ENCODE measurements at regions not wholly inside any gene's neighbourhood (a gene's known extent, or its start where the extent isn't known, plus 50 kb on each side); places are given as distances from the start of the nearest gene placed in this dataset.

DNA sequence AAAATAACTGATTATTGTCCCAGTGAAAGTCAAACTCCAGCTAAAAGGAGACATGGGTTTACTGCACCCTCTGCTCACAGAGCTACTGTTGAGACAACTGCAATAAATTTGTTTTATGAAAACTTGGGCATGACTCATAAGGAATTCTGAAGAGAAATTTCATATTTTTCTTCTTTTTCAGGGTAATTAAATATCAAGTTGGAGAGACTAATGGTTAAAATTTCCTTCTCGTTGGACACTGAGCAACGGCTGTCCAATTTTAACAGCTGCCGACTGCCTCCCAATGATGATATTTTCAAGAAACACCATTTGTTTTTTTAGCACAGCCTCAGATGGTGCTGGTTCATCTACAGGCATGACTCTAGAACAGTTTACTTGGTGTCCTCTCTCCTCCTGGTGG lies 259.2 kb upstream of the RGMB start:
- Histone ChIP-seq H4K8ac (ENCODE audit: extremely low read depth, insufficient read depth, low read length) (no peak overlapping the region), H3K56ac (replicated peaks; ENCODE audit: insufficient read length, low read depth, low read length) (no peak overlapping the region), H4K5ac (ENCODE audit: insufficient read length, low read depth, low read length) (no peak overlapping the region), H2AK5ac (ENCODE audit: low read depth, low read length) (no peak overlapping the region), H3K27ac (ENCODE audit: low read depth, low read length) (no peak overlapping the region), H2AFZ (ENCODE audit: low read length) (no peak overlapping the region), H2BK5ac (ENCODE audit: low read depth, low read length) (no peak overlapping the region), H3K4me1 (replicated peaks in 1 of 4; ENCODE audit: control insufficient read depth in 3 of 4, insufficient read depth in 4 of 4, low read length in 3 of 4) (peaks cover 0 to 7% (median 2%) of the 10 kb centered on the region in 4 experiments; a peak in 3 of 7 replicates), H4K91ac (replicated peaks; ENCODE audit: insufficient read length, low read length) (no peak overlapping the region), H3K14ac (ENCODE audit: insufficient read length) (no peak overlapping the region), H2BK12ac (ENCODE audit: low read depth, low read length) (no peak overlapping the region), H3K36me3 (ENCODE audit: control insufficient read depth in 2 of 4, insufficient read depth in 4 of 4, low read length in 3 of 4) (no peaks in the 10 kb centered on the region), H3K4ac (replicated peaks; ENCODE audit: insufficient read length, low read depth, low read length) (no peak overlapping the region), H3K9me3 (ENCODE audit: insufficient read depth in 2 of 2, low read depth in 1 of 2, low read length in 1 of 2) (no peaks in the 10 kb centered on the region), H3K4me2 (ENCODE audit: insufficient read depth in 1 of 2, low read depth in 2 of 2, low read length in 2 of 2) (no peak overlapping the region), H2BK120ac (replicated peaks; ENCODE audit: low read depth, low read length) (peak overlapping the region; percentile 26), H2BK20ac (ENCODE audit: low read length) (no peak overlapping the region), H3K4me3 (ENCODE audit: extremely low read depth in 1 of 4, insufficient read depth in 2 of 4, low read depth in 3 of 4, low read length in 4 of 4) (no peak overlapping the region), H3K9ac (replicated peaks in 1 of 4; ENCODE audit: extremely low read depth in 1 of 4, low read depth in 3 of 4, low read length in 3 of 4) (no peak overlapping the region), H2BK15ac (ENCODE audit: low read length) (no peak overlapping the region), H3K27me3 (replicated peaks in 1 of 4; ENCODE audit: control insufficient read depth in 3 of 4, extremely low read depth in 1 of 4, insufficient read depth in 3 of 4, low read length in 3 of 4) (no peaks in the 10 kb centered on the region), H3K18ac (ENCODE audit: extremely low read depth, low read length) (no peak overlapping the region), H3K79me1 (ENCODE audit: low read depth, low read length) (no peaks in the 10 kb centered on the region), H3K23ac (ENCODE audit: insufficient read length) (no peak overlapping the region), H3K79me2 (ENCODE audit: control insufficient read depth in 1 of 2, insufficient read depth in 2 of 2, low read length in 2 of 2) (no peaks in the 10 kb centered on the region), H4K20me1 (replicated peaks in 1 of 2; ENCODE audit: control insufficient read depth in 1 of 2, insufficient read depth in 2 of 2, low read length in 2 of 2) (no peaks in the 10 kb centered on the region), H3K23me2 (ENCODE audit: low read depth, low read length) (no peaks in the 10 kb centered on the region; the same call in 1 of the 2 replicates)
- POLR2A ChIA-PET (ENCODE audit: partially characterized antibody) = no interaction called here
- no peak for DNase-seq (ENCODE audit: low read depth in 1 of 2, low spot score in 2 of 2)
- TF ChIP-seq RFX5 (IDR thresholded peaks at IDR 0.05; ENCODE audit: borderline replicate concordance, low read depth, low read length) = no peak
- TF ChIP-seq, protein P1, sequence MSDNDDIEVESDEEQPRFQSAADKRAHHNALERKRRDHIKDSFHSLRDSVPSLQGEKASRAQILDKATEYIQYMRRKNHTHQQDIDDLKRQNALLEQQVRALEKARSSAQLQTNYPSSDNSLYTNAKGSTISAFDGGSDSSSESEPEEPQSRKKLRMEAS (IDR thresholded peaks at IDR 0.05) = no peak
- 91% methylated on average over 3 of the region's 3 CpGs; no CpG with 5 or more reads in 1 of the 2 experiments for WGBS, 2 experiments (ENCODE audit: extremely low coverage in 1 of 2, insufficient coverage in 1 of 2, insufficient read length in 1 of 2, insufficient replicate concordance in 2 of 2, low coverage in 1 of 2, low lambda C conversion rate in 2 of 2, missing lambda C conversion rate in 1 of 2)
- CTCF ChIA-PET (ENCODE audit: partially characterized antibody) = no interaction called here
- FAIRE-seq = no peak

Measured in H1 (cell line).